Upper lobe of right lung (tissue), 1 donor: ENCODE measurements at regions not wholly inside any gene's neighbourhood (a gene's known extent, or its start where the extent isn't known, plus 50 kb on each side); places are given as distances from the start of the nearest gene placed in this dataset.

Experiments
- ATAC-seq: fragments of 200-7000 bp; cut with Tn5 transposase; one replicate; pipeline ENCODE4 v1.9.1; 2020; ENCODE audit warnings: mild to moderate bottlenecking, moderate library complexity
- DNase-seq: peaks from one replicate; pipeline ENCODE4 v3.0.0-alpha.2; 2020
- H3K27ac ChIP-seq: fragments of 200-600 bp; one replicate; pipeline ENCODE4 v1.8.0; 2022
- H3K27me3 ChIP-seq: fragments of 200-600 bp; one replicate; pipeline ENCODE4 v1.8.0; 2022; ENCODE audit warnings: mild to moderate bottlenecking
- H3K36me3 ChIP-seq: fragments of 200-600 bp; one replicate; pipeline ENCODE4 v1.8.0; 2022
- H3K4me1 ChIP-seq: fragments of 200-600 bp; one replicate; pipeline ENCODE4 v1.8.0; 2022
- H3K4me3 ChIP-seq: fragments of 200-600 bp; one replicate; pipeline ENCODE4 v1.8.0; 2022; ENCODE audit warnings: mild to moderate bottlenecking
- H3K9me3 ChIP-seq: fragments of 200-600 bp; one replicate; pipeline ENCODE4 v1.8.0; 2022
- CTCF ChIP-seq: fragments of 200-600 bp; IDR thresholded peaks from one replicate; pipeline ENCODE4 v1.8.0; 2022; ENCODE audit warnings: antibody characterized with exemption
- intact Hi-C: fragments of 100-400 bp; cut with DNase I; formaldehyde crosslinking; loops from one replicate; pipeline ENCODE4 v1.11.0; 2022
- donor health status: DM: no; HTN: yes; CAD: no; lungs with severe emphysema.

GRCh38 chr7:33733870-33734650 lies 171.3 kb upstream of the BMPER start:
- ATAC-seq (peak; percentile 56), DNase-seq (no peak)
- TF ChIP-seq CTCF: no peak
- Histone ChIP-seq H3K4me1 (peaks cover 9% of the 10 kb centered on the region), H3K36me3 (no peaks in the 10 kb centered on the region), H3K27ac (no peak overlapping the region), H3K27me3 (no peaks in the 10 kb centered on the region), H3K9me3 (no peaks in the 10 kb centered on the region), H3K4me3 (no peak overlapping the region)
- intact Hi-C loops: no loop called here

DNA sequence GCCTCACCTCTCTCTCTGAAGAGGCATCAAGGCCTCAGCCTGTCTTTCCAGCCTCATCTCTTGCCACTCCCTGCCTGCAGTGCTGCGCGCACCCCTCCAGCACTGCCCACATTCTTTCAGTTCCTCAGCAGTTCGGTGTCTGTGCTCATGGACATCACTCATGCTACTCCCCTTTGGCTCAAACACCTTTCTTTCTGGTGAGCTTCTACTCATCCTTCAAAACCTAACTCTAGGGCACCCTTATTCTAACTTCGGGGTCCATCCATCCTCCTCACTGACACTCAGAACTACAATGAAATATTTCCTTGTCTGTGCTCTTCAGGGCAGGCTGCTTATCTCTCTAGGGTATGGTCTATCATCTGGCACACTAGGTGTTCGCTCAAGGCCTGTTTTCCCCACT lies 169.9 kb upstream of the BMPER start:
- H3K4me3 ChIP-seq: no peak overlapping the region
- TF ChIP-seq CTCF: no peak
- peaks cover 9% of the 10 kb centered on the region for H3K4me1 ChIP-seq
- H3K27me3 ChIP-seq: no peaks in the 10 kb centered on the region
- ATAC-seq (no peak), DNase-seq (no peak)
- intact Hi-C loops: no loop called here
- H3K36me3 ChIP-seq: no peaks in the 10 kb centered on the region
- H3K9me3 ChIP-seq: no peaks in the 10 kb centered on the region
- no peak overlapping the region for H3K27ac ChIP-seq

- Histone ChIP-seq H3K36me3 (no peaks in the 10 kb centered on the region), H3K27ac (no peak overlapping the region), H3K9me3 (no peaks in the 10 kb centered on the region), H3K4me3 (no peak overlapping the region), H3K27me3 (no peaks in the 10 kb centered on the region), H3K4me1 (peaks cover 4% of the 10 kb centered on the region)
- no peak for TF ChIP-seq CTCF
- intact Hi-C loops: no loop called here
- no peak for DNase-seq
- no peak for ATAC-seq
These were observed 168.7 kb upstream of the BMPER start for GRCh38 chr7:33736521-33737221.

- H3K9me3 ChIP-seq: no peaks in the 10 kb centered on the region
- intact Hi-C loops: no loop called here
- TF ChIP-seq CTCF: no peak
- H3K27ac ChIP-seq: no peak overlapping the region
- H3K4me3 ChIP-seq: no peak overlapping the region
- no peaks in the 10 kb centered on the region for H3K36me3 ChIP-seq
- no peak for DNase-seq
- H3K4me1 ChIP-seq: peaks cover 15% of the 10 kb centered on the region
- no peak for ATAC-seq
- H3K27me3 ChIP-seq: no peaks in the 10 kb centered on the region
These were observed 166.9 kb upstream of the BMPER start for GRCh38 chr7:33738260-33738935.

- no peak overlapping the region for H3K27ac ChIP-seq
- H3K36me3 ChIP-seq: no peaks in the 10 kb centered on the region
- H3K9me3 ChIP-seq: no peaks in the 10 kb centered on the region
- DNase-seq: no peak
- intact Hi-C loops: no loop called here
- TF ChIP-seq CTCF: no peak
- no peaks in the 10 kb centered on the region for H3K27me3 ChIP-seq
- ATAC-seq: no peak
- H3K4me3 ChIP-seq: no peak overlapping the region
- H3K4me1 ChIP-seq: peaks cover 11% of the 10 kb centered on the region
These were observed 166.1 kb upstream of the BMPER start for GRCh38 chr7:33739286-33739685.
